ENCODE measurements at regions not wholly inside any gene's neighbourhood (a gene's known extent, or its start where the extent isn't known, plus 50 kb on each side); places are given as distances from the start of the nearest gene placed in this dataset.
"Not testable (repeated sequence)": the region's sequence is repeated elsewhere in the genome, so short reads cannot be mapped to it uniquely, and the experiment has no call there.

- DNase-seq (ENCODE audit: low read depth, low spot score) (no peak), ATAC-seq (no peak)
- Histone ChIP-seq H3K27me3 (ENCODE audit: control insufficient read depth, insufficient read depth, low read length) (no peaks in the 10 kb centered on the region), H3K9me3 (ENCODE audit: control insufficient read depth, insufficient read depth, low read depth, low read length) (no peaks in the 10 kb centered on the region), H3K4me3 (ENCODE audit: low read depth in 2 of 2, low read length in 2 of 2) (no peak overlapping the region), H3K4me1 (ENCODE audit: control insufficient read depth, insufficient read depth, low read length) (no peaks in the 10 kb centered on the region), H3K36me3 (ENCODE audit: control insufficient read depth, insufficient read depth, low read length) (no peaks in the 10 kb centered on the region), H3K27ac (ENCODE audit: low read length) (no peak overlapping the region)
- in situ Hi-C loops (cut with HindIII; ENCODE audit: low pct_unique_long_range_greater_than_20kb, low sequenced_read_pairs) (no loop called here), intact Hi-C loops (cut with micrococcal nuclease; ENCODE audit: unreplicated experiment) (no loop called here)
- ChIA-PET CTCF (no interaction called here), POLR2A (no interaction called here)
- BruUV-seq (replicated peaks) = no TSS peak
- TF ChIP-seq CTCF (IDR thresholded peaks at IDR 0.05) (no peak), POLR2AphosphoS5 (IDR thresholded peaks at IDR 0.05; ENCODE audit: low read depth, low read length) (no peak), TCF7L2 (IDR thresholded peaks at IDR 0.05; ENCODE audit: low read depth, low read length) (no peak), SIN3A (IDR thresholded peaks at IDR 0.05; ENCODE audit: borderline replicate concordance, insufficient read depth, low read depth, low read length) (no peak), REST (IDR thresholded peaks at IDR 0.05; ENCODE audit: insufficient read depth in 1 of 2, low read depth in 2 of 2, low read length in 1 of 2) (no peak)
Observed at GRCh38 chrX:121733514-121733913, 686.1 kb downstream of the GLUD2 start.

- Histone ChIP-seq H3K9me3 (ENCODE audit: control insufficient read depth, insufficient read depth, low read depth, low read length) (no peaks in the 10 kb centered on the region), H3K27ac (ENCODE audit: low read length) (no peak overlapping the region), H3K27me3 (ENCODE audit: control insufficient read depth, insufficient read depth, low read length) (no peaks in the 10 kb centered on the region), H3K4me3 (ENCODE audit: low read depth in 2 of 2, low read length in 2 of 2) (no peak overlapping the region), H3K4me1 (ENCODE audit: control insufficient read depth, insufficient read depth, low read length) (no peaks in the 10 kb centered on the region), H3K36me3 (ENCODE audit: control insufficient read depth, insufficient read depth, low read length) (no peaks in the 10 kb centered on the region)
- intact Hi-C loops (cut with micrococcal nuclease; ENCODE audit: unreplicated experiment) (no loop called here), in situ Hi-C loops (cut with HindIII; ENCODE audit: low pct_unique_long_range_greater_than_20kb, low sequenced_read_pairs) (no loop called here)
- BruUV-seq (replicated peaks) = no TSS peak
- ATAC-seq (no peak), DNase-seq (ENCODE audit: low read depth, low spot score) (no peak)
- POLR2A ChIA-PET = no interaction called here
- CTCF ChIA-PET = no interaction called here
- no peak for TF ChIP-seq SIN3A (IDR thresholded peaks at IDR 0.05; ENCODE audit: borderline replicate concordance, insufficient read depth, low read depth, low read length)
- TF ChIP-seq REST (IDR thresholded peaks at IDR 0.05; ENCODE audit: insufficient read depth in 1 of 2, low read depth in 2 of 2, low read length in 1 of 2) = no peak
- no peak for TF ChIP-seq POLR2AphosphoS5 (IDR thresholded peaks at IDR 0.05; ENCODE audit: low read depth, low read length)
- no peak for TF ChIP-seq TCF7L2 (IDR thresholded peaks at IDR 0.05; ENCODE audit: low read depth, low read length)
Observed at GRCh38 chrX:121746105-121746504, 698.7 kb downstream of the GLUD2 start.

DNA sequence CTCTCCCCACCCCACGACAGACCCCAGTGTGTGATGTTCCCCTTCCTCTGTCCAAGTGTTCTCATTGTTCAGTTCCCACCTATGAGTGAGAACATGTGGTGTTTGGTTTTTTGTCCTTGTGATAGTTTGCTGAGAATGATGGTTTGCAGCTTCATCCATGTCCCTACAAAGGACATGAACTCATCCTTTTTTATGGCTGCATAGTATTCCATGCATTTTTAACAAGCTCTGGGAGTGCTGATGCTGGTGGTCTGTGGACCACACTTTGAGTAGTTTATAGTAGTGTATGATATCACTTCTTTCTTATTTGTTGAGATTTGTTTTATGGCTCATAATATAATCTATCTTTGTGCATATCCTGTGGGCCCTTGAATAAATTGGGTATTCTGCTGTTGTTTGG, 706.2 kb downstream of the GLUD2 start:
- H3K36me3 ChIP-seq (ENCODE audit: control insufficient read depth, insufficient read depth, low read length); H3K4me1 ChIP-seq (ENCODE audit: control insufficient read depth, insufficient read depth, low read length); H3K9me3 ChIP-seq (ENCODE audit: control insufficient read depth, insufficient read depth, low read depth, low read length); H3K4me3 ChIP-seq (ENCODE audit: low read depth in 2 of 2, low read length in 2 of 2); BruUV-seq (replicated peaks); POLR2A ChIA-PET; intact Hi-C loops (cut with micrococcal nuclease; ENCODE audit: unreplicated experiment); DNase-seq (ENCODE audit: low read depth, low spot score); H3K27ac ChIP-seq (ENCODE audit: low read length); ATAC-seq; H3K27me3 ChIP-seq (ENCODE audit: control insufficient read depth, insufficient read depth, low read length); CTCF ChIA-PET; in situ Hi-C loops (cut with HindIII; ENCODE audit: low pct_unique_long_range_greater_than_20kb, low sequenced_read_pairs): not testable (repeated sequence)

All from Panc1 (cell line).